Adrenal gland (tissue), 9 donors: ENCODE measurements at regions not wholly inside any gene's neighbourhood (a gene's known extent, or its start where the extent isn't known, plus 50 kb on each side); places are given as distances from the start of the nearest gene placed in this dataset.

Experiments
- DNase-seq, 7 donors: peaks; one replicate each; pipeline ENCODE4 v3.0.0-alpha.2; 2019 to 2020
- H3K27ac ChIP-seq, 5 donors: fragments of 200-600 bp; sonication (generic) in 4 of 5; 1 replicate in 3 of 5; 2 replicates in 2 of 5; pipeline versions ENCODE4 v1.5.1 to v1.8.0; 2016 to 2020; ENCODE audit warnings: mild to moderate bottlenecking in 1 of 5
- H3K27me3 ChIP-seq: fragments of 200-600 bp; 2 replicates; pipeline ENCODE4 v1.8.0; 2021
- H3K36me3 ChIP-seq, 2 donors: fragments of 200-600 bp; replicated peaks in 1 of 2; 1 replicate in 1 of 2; 2 replicates in 1 of 2; pipeline versions ENCODE4 v1.5.1 to v1.8.0; 2018 to 2022
- H3K4me1 ChIP-seq, 2 donors: fragments of 200-600 bp; replicated peaks in 1 of 2; 1 replicate in 1 of 2; 2 replicates in 1 of 2; pipeline versions ENCODE4 v1.5.1 to v1.8.0; 2018 to 2021
- H3K4me3 ChIP-seq, 4 donors: fragments of 200-600 bp; sonication (generic) in 3 of 4; one replicate each; pipeline ENCODE4 v1.5.1; 2016 to 2018
- H3K9me3 ChIP-seq, 3 donors: fragments of 200-600 bp; sonication (generic) in 1 of 3; replicated peaks in 1 of 3; 1 replicate in 2 of 3; 2 replicates in 1 of 3; pipeline versions ENCODE4 v1.5.1 to v1.8.0; 2016 to 2021
- CTCF ChIP-seq, 6 experiments: fragments of 450-650 bp in 4 of 6; fragments of 200-600 bp in 2 of 6; sonication (generic) in 1 of 6; IDR thresholded peaks; 1 replicate in 5 of 6; 2 replicates in 1 of 6; pipeline versions ENCODE4 v1.5.1 to v1.8.0; 2016 to 2021; ENCODE audit warnings: antibody characterized with exemption in 6 of 6, mild to moderate bottlenecking in 2 of 6, moderate library complexity in 1 of 6
- POLR2A ChIP-seq, 2 donors: fragments of 450-650 bp; IDR thresholded peaks; one replicate each; pipeline ENCODE4 v1.6.1; 2017; ENCODE audit warnings: antibody characterized with exemption in 2 of 2, mild to moderate bottlenecking in 2 of 2, moderate library complexity in 1 of 2
- whole genome bisulfite sequencing, 4 donors: extraction: QIAGEN DNeasy Blood & Tissue Kit in 2 of 4; methylation state at CpG; one replicate each; pipeline versions ENCODE4 v1.1.5 to v1.1.7; 2013 to 2017; 5-methylcytosine and 5-hydroxymethylcytosine counted together
- intact Hi-C, 2 donors: fragments of 100-400 bp; cut with DNase I; formaldehyde crosslinking; loops; one replicate each; pipeline versions ENCODE4 v1.14.1 to v1.15.0; 2022 to 2023
- donor health status: healthy with polysubstance abuse.
- donor health status: Bipolar disorder and iron deficiency.
- donor health status: DM: yes; HTN: yes; CAD: no.
- donor health status: DM: no; HTN: no; CAD: no.
- donor health status: DM: no; HTN: no; CAD: no.

GRCh38 chr1:198934901-198935305 is 296.1 kb downstream of the PTPRC start:
- intact Hi-C loops: no loop called here
- TF ChIP-seq CTCF (IDR thresholded peaks at IDR 0.05) (no peak), POLR2A (IDR thresholded peaks at IDR 0.05) (no peak)
- peak overlapping the region in 2 of 4 donors; percentile 51 to 66 for H3K4me3 ChIP-seq
- peaks cover 8 to 9% of the 10 kb centered on the region in 2 donors for H3K4me1 ChIP-seq
- H3K27ac ChIP-seq: peak overlapping the region in 3 of 5 donors; percentile 63 to 82 (median 77)
- no peak for DNase-seq
- no peaks in the 10 kb centered on the region for H3K27me3 ChIP-seq
- H3K36me3 ChIP-seq: no peaks in the 10 kb centered on the region
- H3K9me3 ChIP-seq: no peaks in the 10 kb centered on the region
- 35 to 40% (median 38%) methylated on average over 6 of the region's 6 CpGs for WGBS, 4 donors

GRCh38 chr1:198935306-198935921 is 296.6 kb downstream of the PTPRC start:
- TF ChIP-seq CTCF (IDR thresholded peaks at IDR 0.05): no peak
- TF ChIP-seq POLR2A (IDR thresholded peaks at IDR 0.05): peak in 1 of 2 donors; percentile 29
- H3K4me3 ChIP-seq: peak overlapping the region in 2 of 4 donors; percentile 51 to 66

GRCh38 chr1:198936371-198937083 is 297.7 kb downstream of the PTPRC start:
- Histone ChIP-seq H3K36me3 (no peaks in the 10 kb centered on the region), H3K27me3 (no peaks in the 10 kb centered on the region), H3K4me1 (peaks cover 8 to 9% of the 10 kb centered on the region in 2 donors), H3K9me3 (no peaks in the 10 kb centered on the region), H3K27ac (peak overlapping the region; percentile 53 to 82 (median 75)), H3K4me3 (peak overlapping the region in 3 of 4 donors; percentile 13 to 66 (median 51))
- 3 to 5% (median 5%) methylated on average over 6 of the region's 6 CpGs for WGBS, 4 donors
- intact Hi-C loops: no loop called here
- TF ChIP-seq CTCF (IDR thresholded peaks at IDR 0.05): no peak
- TF ChIP-seq POLR2A (IDR thresholded peaks at IDR 0.05): no peak
- DNase-seq: peak in 3 of 7 donors; percentile 14 to 37 (median 29)

More at GRCh38 chr1:198935306-198935921, 296.6 kb downstream of the PTPRC start:
- Histone ChIP-seq H3K9me3 (no peaks in the 10 kb centered on the region), H3K27me3 (no peaks in the 10 kb centered on the region), H3K27ac (peak overlapping the region in 3 of 5 donors; percentile 63 to 82 (median 77)), H3K4me1 (peaks cover 8 to 9% of the 10 kb centered on the region in 2 donors), H3K36me3 (no peaks in the 10 kb centered on the region)
- peak; percentile 59 to 84 (median 72) for DNase-seq
- intact Hi-C loops: no loop called here
- 3 to 7% (median 5%) methylated on average over 9 of the region's 9 CpGs for WGBS, 4 donors

GRCh38 chr1:198937231-198938031 is 298.6 kb downstream of the PTPRC start:
- intact Hi-C loops: no loop called here
- peak overlapping the region; percentile 53 to 82 (median 75) for H3K27ac ChIP-seq
- WGBS, 4 donors: 7 to 11% (median 10%) methylated on average over 5 of the region's 5 CpGs
- peaks cover 5 to 8% of the 10 kb centered on the region in 2 donors for H3K4me1 ChIP-seq
- peak overlapping the region in 3 of 4 donors; percentile 13 to 66 (median 51) for H3K4me3 ChIP-seq
- H3K27me3 ChIP-seq: no peaks in the 10 kb centered on the region
- peak; percentile 82 to 98 for TF ChIP-seq POLR2A (IDR thresholded peaks at IDR 0.05)
- no peak for TF ChIP-seq CTCF (IDR thresholded peaks at IDR 0.05)
- peak; percentile 54 to 83 (median 72) for DNase-seq
- H3K9me3 ChIP-seq: no peaks in the 10 kb centered on the region
- H3K36me3 ChIP-seq: no peaks in the 10 kb centered on the region
